H9 (cell line): ENCODE measurements at regions not wholly inside any gene's neighbourhood (a gene's known extent, or its start where the extent isn't known, plus 50 kb on each side); places are given as distances from the start of the nearest gene placed in this dataset.

ENCODE experiments used
- DNase-seq: peaks from one replicate; pipeline ENCODE4 v3.0.0-alpha.2; 2017
- H2AFZ ChIP-seq: one replicate; pipeline ENCODE4 v1.6.1; 2013; ENCODE audit warnings: mild to moderate bottlenecking, low read length, control low read depth, moderate library complexity
- H2AK5ac ChIP-seq: 2 replicates; pipeline ENCODE4 v1.6.1; 2013; ENCODE audit warnings: low read length, control low read depth, mixed read lengths; ENCODE audit not compliant: insufficient read length
- H2BK120ac ChIP-seq: one replicate; pipeline ENCODE4 v1.6.1; 2013; ENCODE audit warnings: low read depth, mild to moderate bottlenecking, low read length, control low read depth, inconsistent platforms; ENCODE audit not compliant: poor library complexity, severe bottlenecking
- H2BK12ac ChIP-seq: 2 replicates; pipeline ENCODE4 v1.6.1; 2013; ENCODE audit warnings: low read length, control low read depth, mixed read lengths, low read depth; ENCODE audit not compliant: insufficient read length
- H2BK15ac ChIP-seq: 2 replicates; pipeline ENCODE4 v1.6.1; 2013; ENCODE audit warnings: low read depth, low read length, control low read depth
- H2BK20ac ChIP-seq: one replicate; pipeline ENCODE4 v1.6.1; 2013; ENCODE audit warnings: low read depth, mild to moderate bottlenecking, low read length, control low read depth, inconsistent platforms; ENCODE audit not compliant: poor library complexity, severe bottlenecking
- H2BK5ac ChIP-seq: 2 replicates; pipeline ENCODE4 v1.6.1; 2013; ENCODE audit warnings: low read length, control low read depth, mixed read lengths; ENCODE audit not compliant: insufficient read length
- H3K14ac ChIP-seq: 2 replicates; pipeline ENCODE4 v1.6.1; 2013; ENCODE audit warnings: low read length, control low read depth; ENCODE audit not compliant: insufficient read depth
- H3K18ac ChIP-seq: 2 replicates; pipeline ENCODE4 v1.6.1; 2013; ENCODE audit warnings: low read depth, mild to moderate bottlenecking, mixed read lengths, low read length, control low read depth; ENCODE audit not compliant: insufficient read length
- H3K23ac ChIP-seq: 2 replicates; pipeline ENCODE4 v1.6.1; 2013; ENCODE audit warnings: low read length, control low read depth, mixed read lengths, low read depth; ENCODE audit not compliant: insufficient read length
- H3K23me2 ChIP-seq: 2 replicates; pipeline ENCODE4 v1.6.1; 2013; ENCODE audit warnings: low read depth, mild to moderate bottlenecking, mixed read lengths, low read length, control low read depth; ENCODE audit not compliant: insufficient read length, poor library complexity, severe bottlenecking
- H3K27ac ChIP-seq: 2 replicates; pipeline ENCODE4 v1.5.1; 2013; ENCODE audit warnings: low read length, control low read depth, mixed read lengths, low read depth; ENCODE audit not compliant: insufficient read length
- H3K27me3 ChIP-seq: 2 replicates; pipeline ENCODE4 v1.6.1; 2013; ENCODE audit warnings: low read length, control low read depth, inconsistent platforms; ENCODE audit not compliant: insufficient read depth
- H3K4ac ChIP-seq: 2 replicates; pipeline ENCODE4 v1.6.1; 2013; ENCODE audit warnings: low read depth, mild to moderate bottlenecking, control low read depth, inconsistent platforms, low read length, moderate library complexity
- H3K4me1 ChIP-seq: 2 replicates; pipeline ENCODE4 v1.6.1; 2013; ENCODE audit warnings: low read length, control low read depth, inconsistent platforms; ENCODE audit not compliant: insufficient read depth
- H3K4me2 ChIP-seq: 2 replicates; pipeline ENCODE4 v1.6.1; 2013; ENCODE audit warnings: low read length, control low read depth, mixed read lengths; ENCODE audit not compliant: insufficient read length, insufficient read depth
- H3K56ac ChIP-seq: 2 replicates; pipeline ENCODE4 v1.6.1; 2013; ENCODE audit warnings: low read depth, mild to moderate bottlenecking, mixed read lengths, low read length, control low read depth; ENCODE audit not compliant: insufficient read length
- H3K79me1 ChIP-seq: 2 replicates; pipeline ENCODE4 v1.6.1; 2013; ENCODE audit warnings: low read depth, mild to moderate bottlenecking, moderate library complexity, low read length, control low read depth, inconsistent platforms; ENCODE audit not compliant: insufficient read depth, poor library complexity, severe bottlenecking
- H3K79me2 ChIP-seq: 2 replicates; pipeline ENCODE4 v1.6.1; 2013; ENCODE audit warnings: low read length, control low read depth, inconsistent platforms; ENCODE audit not compliant: insufficient read depth
- H3K9ac ChIP-seq: 2 replicates; pipeline ENCODE4 v1.6.1; 2013; ENCODE audit warnings: low read length, control low read depth, mixed read lengths; ENCODE audit not compliant: insufficient read length; ENCODE audit errors: extremely low read depth
- H3K9me3 ChIP-seq: one replicate; pipeline ENCODE4 v1.6.1; 2013; ENCODE audit warnings: low read depth, low read length, inconsistent platforms; ENCODE audit not compliant: control insufficient read depth
- H3T11ph ChIP-seq: one replicate; pipeline ENCODE4 v1.6.1; 2013; ENCODE audit warnings: mild to moderate bottlenecking, low read length, control low read depth, inconsistent platforms
- H4K20me1 ChIP-seq: one replicate; pipeline ENCODE4 v1.6.1; 2013; ENCODE audit not compliant: control insufficient read depth, insufficient read length, insufficient read depth
- H4K5ac ChIP-seq: 2 replicates; pipeline ENCODE4 v1.6.1; 2013; ENCODE audit warnings: low read depth, mild to moderate bottlenecking, mixed read lengths, low read length, control low read depth; ENCODE audit not compliant: insufficient read length
- H4K8ac ChIP-seq: replicated peaks from 2 replicates; pipeline ENCODE4 v1.6.1; 2013; ENCODE audit warnings: low read length, control low read depth, mixed read lengths, low read depth; ENCODE audit not compliant: insufficient read length
- H4K91ac ChIP-seq: 2 replicates; pipeline ENCODE4 v1.6.1; 2013; ENCODE audit warnings: low read depth, mild to moderate bottlenecking, moderate library complexity, mixed read lengths, low read length, control low read depth; ENCODE audit not compliant: insufficient read length
- H3K27ac Mint-ChIP-seq, 3 experiments: 2 replicates in 2 of 3; 3 replicates in 1 of 3; pipeline ENCODE4 v1.8.0; 2020 to 2021; ENCODE audit warnings: mixed read lengths in 3 of 3, mild to moderate bottlenecking in 1 of 3, moderate library complexity in 1 of 3
- H3K27me3 Mint-ChIP-seq: 2 replicates; pipeline ENCODE4 v1.8.0; 2021; ENCODE audit warnings: low read depth, mild to moderate bottlenecking, moderate library complexity, mixed read lengths
- H3K36me3 Mint-ChIP-seq, 3 experiments: 2 replicates in 2 of 3; 3 replicates in 1 of 3; pipeline ENCODE4 v1.8.0; 2020 to 2021; ENCODE audit warnings: low read depth in 3 of 3, mixed read lengths in 3 of 3; ENCODE audit not compliant: insufficient read depth in 1 of 3
- H3K4me1 Mint-ChIP-seq, 2 experiments: 2 replicates each; pipeline ENCODE4 v1.8.0; 2020; ENCODE audit warnings: mixed read lengths in 2 of 2
- H3K4me3 Mint-ChIP-seq, 2 experiments: 2 replicates in 1 of 2; 3 replicates in 1 of 2; pipeline ENCODE4 v1.8.0; 2020 to 2021; ENCODE audit warnings: mild to moderate bottlenecking in 2 of 2, mixed read lengths in 2 of 2, moderate library complexity in 1 of 2
- H3K9me3 Mint-ChIP-seq, 2 experiments: 2 replicates in 1 of 2; 3 replicates in 1 of 2; pipeline ENCODE4 v1.8.0; 2020; ENCODE audit warnings: mild to moderate bottlenecking in 2 of 2, mixed read lengths in 2 of 2, moderate library complexity in 1 of 2
- WGBS: extraction: QIAGEN DNeasy Blood & Tissue Kit; methylation state at CpG from one replicate; pipeline ENCODE4 v1.1.7; 2013; ENCODE audit warnings: missing lambda C conversion rate, low lambda C conversion rate, mixed read lengths; ENCODE audit not compliant: insufficient read length; ENCODE audit errors: extremely low coverage; 5-methylcytosine and 5-hydroxymethylcytosine counted together
- TF ChIP-seq, protein P1 (sequence below): fragments of 200-600 bp; sonication (generic); conservative IDR thresholded peaks from 3 replicates; pipeline ENCODE4 v1.8.0; 2021; ENCODE audit warnings: antibody characterized with exemption, mild to moderate bottlenecking

DNA sequence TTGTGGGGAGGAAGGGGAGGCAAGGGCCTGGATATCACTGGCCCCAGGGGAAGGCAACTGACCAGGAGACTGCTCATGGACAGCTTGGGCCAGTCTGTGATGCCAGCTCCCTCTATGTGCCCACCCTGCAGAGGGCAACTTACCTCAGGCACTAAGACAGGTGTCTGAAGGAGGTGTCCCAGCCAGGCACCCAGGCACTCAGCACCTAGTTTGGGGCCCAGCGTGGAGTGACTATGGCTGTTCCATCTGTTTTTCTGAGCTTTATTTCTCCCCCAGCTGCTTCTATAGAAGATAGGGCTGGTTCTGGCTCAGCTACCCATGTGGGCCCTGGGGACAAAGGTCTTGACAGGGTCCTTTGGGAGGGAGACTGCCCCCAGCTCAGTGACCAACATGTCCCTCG is 150.6 kb upstream of the PCBD1 start:
- Histone ChIP-seq H3K27ac (no peak overlapping the region), H3K14ac (no peak overlapping the region), H3K27me3 (no peaks in the 10 kb centered on the region), H3K79me1 (no peaks in the 10 kb centered on the region), H2AFZ (no peak overlapping the region), H3K23ac (no peak overlapping the region), H3K79me2 (no peaks in the 10 kb centered on the region), H4K8ac (no peak overlapping the region), H3K18ac (no peak overlapping the region), H4K20me1 (no peaks in the 10 kb centered on the region), H4K5ac (no peak overlapping the region), H3K4me1 (no peaks in the 10 kb centered on the region), H2BK5ac (no peak overlapping the region), H3K56ac (no peak overlapping the region), H4K91ac (no peak overlapping the region), H3K23me2 (no peaks in the 10 kb centered on the region), H2BK120ac (no peak overlapping the region), H2BK20ac (no peak overlapping the region), H3K9ac (no peak overlapping the region), H3K9me3 (no peaks in the 10 kb centered on the region), H2AK5ac (no peak overlapping the region), H3K4ac (no peak overlapping the region), H3T11ph (no peak overlapping the region), H2BK15ac (no peak overlapping the region), H3K4me2 (no peak overlapping the region), H2BK12ac (no peak overlapping the region)
- H3K27ac Mint-ChIP-seq = no peak overlapping the region
- no peaks in the 10 kb centered on the region for H3K36me3 Mint-ChIP-seq
- no peaks in the 10 kb centered on the region for H3K9me3 Mint-ChIP-seq
- peaks cover 0 to 9% of the 10 kb centered on the region in 2 experiments; a peak in 2 of 4 replicates for H3K4me1 Mint-ChIP-seq
- H3K4me3 Mint-ChIP-seq = no peak overlapping the region
- whole genome bisulfite sequencing = no CpG with 5 or more reads among the region's 2 CpGs
- DNase-seq = no peak
- TF ChIP-seq, protein P1, sequence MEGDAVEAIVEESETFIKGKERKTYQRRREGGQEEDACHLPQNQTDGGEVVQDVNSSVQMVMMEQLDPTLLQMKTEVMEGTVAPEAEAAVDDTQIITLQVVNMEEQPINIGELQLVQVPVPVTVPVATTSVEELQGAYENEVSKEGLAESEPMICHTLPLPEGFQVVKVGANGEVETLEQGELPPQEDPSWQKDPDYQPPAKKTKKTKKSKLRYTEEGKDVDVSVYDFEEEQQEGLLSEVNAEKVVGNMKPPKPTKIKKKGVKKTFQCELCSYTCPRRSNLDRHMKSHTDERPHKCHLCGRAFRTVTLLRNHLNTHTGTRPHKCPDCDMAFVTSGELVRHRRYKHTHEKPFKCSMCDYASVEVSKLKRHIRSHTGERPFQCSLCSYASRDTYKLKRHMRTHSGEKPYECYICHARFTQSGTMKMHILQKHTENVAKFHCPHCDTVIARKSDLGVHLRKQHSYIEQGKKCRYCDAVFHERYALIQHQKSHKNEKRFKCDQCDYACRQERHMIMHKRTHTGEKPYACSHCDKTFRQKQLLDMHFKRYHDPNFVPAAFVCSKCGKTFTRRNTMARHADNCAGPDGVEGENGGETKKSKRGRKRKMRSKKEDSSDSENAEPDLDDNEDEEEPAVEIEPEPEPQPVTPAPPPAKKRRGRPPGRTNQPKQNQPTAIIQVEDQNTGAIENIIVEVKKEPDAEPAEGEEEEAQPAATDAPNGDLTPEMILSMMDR = no peak
- peaks cover 5% of the 10 kb centered on the region; the same call in 1 of the 2 replicates for H3K27me3 Mint-ChIP-seq
